ACC112 (cell line): ENCODE measurements at regions not wholly inside any gene's neighbourhood (a gene's known extent, or its start where the extent isn't known, plus 50 kb on each side); places are given as distances from the start of the nearest gene placed in this dataset.

Experiments
- H2AFZ ChIP-seq: fragments of 200-600 bp; sonication (generic); one replicate; pipeline ENCODE4 v1.6.0; 2017; ENCODE audit warnings: antibody characterized with exemption, low read length; ENCODE audit not compliant: unreplicated experiment
- H3K27ac ChIP-seq: fragments of 200-600 bp; sonication (generic); 2 replicates; pipeline ENCODE4 v1.5.1; 2014; ENCODE audit warnings: low read depth, mild to moderate bottlenecking, antibody characterized with exemption, low read length, moderate library complexity
- H3K27me3 ChIP-seq: fragments of 200-600 bp; sonication (generic); 2 replicates; pipeline ENCODE4 v1.6.1; 2014; ENCODE audit warnings: mild to moderate bottlenecking, antibody characterized with exemption, low read length, moderate library complexity, mixed read lengths; ENCODE audit not compliant: insufficient read depth
- H3K36me3 ChIP-seq: fragments of 200-600 bp; sonication (generic); 2 replicates; pipeline ENCODE4 v1.6.1; 2016; ENCODE audit warnings: mild to moderate bottlenecking, antibody characterized with exemption, low read length, moderate library complexity, mixed read lengths; ENCODE audit not compliant: insufficient read depth
- H3K4me1 ChIP-seq: fragments of 200-600 bp; sonication (generic); one replicate; pipeline ENCODE4 v1.6.1; 2016; ENCODE audit warnings: low read length, mixed read lengths; ENCODE audit not compliant: insufficient read depth, unreplicated experiment, control insufficient read depth
- H3K4me3 ChIP-seq: fragments of 200-600 bp; sonication (generic); 2 replicates; pipeline ENCODE4 v1.5.1; 2014; ENCODE audit warnings: mild to moderate bottlenecking, low read depth, low read length
- H3K79me2 ChIP-seq: fragments of 200-600 bp; sonication (generic); one replicate; pipeline ENCODE4 v1.6.0; 2016; ENCODE audit warnings: low read length; ENCODE audit not compliant: control insufficient read depth, unreplicated experiment, insufficient read depth

DNA sequence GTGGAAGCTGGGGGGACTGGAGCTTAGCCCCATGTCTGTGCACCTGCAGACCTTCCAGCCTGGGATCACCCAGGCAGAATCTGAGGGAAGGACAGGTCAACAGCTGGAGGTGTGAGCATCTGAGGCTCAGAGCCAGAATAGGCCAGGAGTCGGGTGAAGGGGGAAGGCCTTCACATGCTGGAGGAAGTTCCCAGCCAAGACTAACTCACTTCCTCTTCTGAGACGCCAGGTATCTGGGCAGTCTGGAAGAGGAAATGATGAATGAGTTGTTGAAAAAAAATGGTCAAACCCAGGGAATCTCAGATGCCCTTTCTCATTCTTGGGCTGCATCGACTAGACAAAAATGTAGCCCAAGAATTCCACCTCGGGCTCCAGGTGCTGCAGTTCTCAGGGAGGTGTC lies 73.6 kb upstream of the TIAM2 start:
- Histone ChIP-seq H3K27me3 (no peaks in the 10 kb centered on the region), H3K79me2 (no peaks in the 10 kb centered on the region), H3K4me1 (peaks cover 2% of the 10 kb centered on the region), H2AFZ (no peak overlapping the region), H3K36me3 (no peaks in the 10 kb centered on the region), H3K4me3 (no peak overlapping the region), H3K27ac (no peak overlapping the region)

DNA sequence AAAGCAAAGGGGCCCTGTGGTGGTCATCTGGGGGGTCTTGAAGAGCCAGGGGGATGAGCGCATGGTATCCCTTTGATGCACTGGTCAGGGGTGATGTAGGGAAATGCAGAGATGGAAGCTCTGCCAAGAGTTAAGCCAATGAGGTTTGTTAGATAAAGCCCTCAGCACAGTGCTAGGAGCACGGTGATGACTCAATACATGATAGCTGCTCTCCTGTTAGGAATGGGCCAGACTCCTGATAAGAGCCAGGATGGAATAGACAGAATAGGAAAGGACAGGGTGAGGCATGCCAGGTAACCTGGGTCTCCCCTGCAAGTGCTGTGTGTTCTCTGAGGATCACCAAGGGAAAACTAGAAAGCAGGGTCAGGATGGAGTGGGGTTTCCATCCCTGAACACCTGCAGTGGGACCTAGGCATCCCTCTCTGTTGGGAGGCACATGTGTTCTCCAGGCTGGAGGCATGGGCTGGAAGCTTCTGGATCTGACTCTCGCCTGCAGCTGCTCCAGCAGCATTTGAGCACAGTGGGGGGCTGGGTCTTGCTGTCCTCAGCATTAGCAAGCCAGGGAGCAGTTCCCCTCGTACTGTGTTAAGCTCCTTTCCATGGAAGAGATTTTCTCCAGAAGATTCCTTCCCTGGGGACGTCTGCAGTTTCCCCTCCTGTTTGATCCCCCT lies 71.8 kb upstream of the TIAM2 start:
- no peaks in the 10 kb centered on the region for H3K27me3 ChIP-seq
- no peak overlapping the region for H3K4me3 ChIP-seq
- H3K36me3 ChIP-seq = no peaks in the 10 kb centered on the region
- H3K4me1 ChIP-seq = peaks cover 2% of the 10 kb centered on the region
- H3K27ac ChIP-seq = no peak overlapping the region
- H3K79me2 ChIP-seq = no peaks in the 10 kb centered on the region
- no peak overlapping the region for H2AFZ ChIP-seq

DNA sequence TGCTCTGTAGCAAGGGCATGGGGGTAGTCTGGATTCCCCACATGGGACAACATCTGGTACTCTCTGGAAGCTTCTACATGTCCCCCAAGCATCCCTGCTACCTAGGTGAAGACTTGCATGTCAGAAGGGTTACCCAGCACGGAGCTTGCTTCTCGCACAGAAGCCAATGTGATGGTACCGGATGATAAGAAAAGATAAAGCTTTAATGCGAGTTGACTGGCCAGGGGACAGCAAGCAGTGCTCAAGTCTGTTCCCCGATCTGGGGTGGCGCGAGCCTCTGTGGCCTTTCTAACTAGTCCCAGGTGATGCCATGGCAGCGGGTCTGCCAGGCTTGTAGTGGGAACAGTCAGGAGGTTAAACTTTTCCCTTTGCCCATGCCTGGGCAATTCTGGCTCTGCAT lies 70.0 kb upstream of the TIAM2 start:
- Histone ChIP-seq H3K27me3 (no peaks in the 10 kb centered on the region), H2AFZ (no peak overlapping the region), H3K27ac (no peak overlapping the region), H3K79me2 (no peaks in the 10 kb centered on the region), H3K4me3 (no peak overlapping the region), H3K4me1 (peaks cover 2% of the 10 kb centered on the region), H3K36me3 (no peaks in the 10 kb centered on the region)

DNA sequence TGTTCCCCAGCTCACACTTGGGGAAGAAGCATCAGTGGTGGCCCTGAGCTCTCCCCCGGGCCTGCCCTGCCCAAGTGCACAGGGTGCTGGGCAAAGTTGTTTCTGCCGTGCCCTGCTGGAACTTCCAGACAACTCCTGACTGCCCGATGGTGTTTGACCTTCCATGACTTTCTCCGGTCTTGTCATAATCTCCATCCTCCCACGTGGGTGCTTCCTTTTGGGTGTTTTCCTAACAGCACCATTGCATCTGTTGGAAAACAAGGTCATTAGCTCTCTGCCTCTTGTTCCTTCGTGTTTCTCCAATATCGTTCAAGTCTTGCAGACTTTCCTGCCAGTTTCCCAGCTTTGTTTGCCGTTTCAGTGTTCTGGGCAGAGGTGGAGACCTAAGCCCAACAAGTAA lies 68.7 kb upstream of the TIAM2 start:
- H2AFZ ChIP-seq = no peak overlapping the region
- H3K36me3 ChIP-seq = no peaks in the 10 kb centered on the region
- no peak overlapping the region for H3K4me3 ChIP-seq

DNA sequence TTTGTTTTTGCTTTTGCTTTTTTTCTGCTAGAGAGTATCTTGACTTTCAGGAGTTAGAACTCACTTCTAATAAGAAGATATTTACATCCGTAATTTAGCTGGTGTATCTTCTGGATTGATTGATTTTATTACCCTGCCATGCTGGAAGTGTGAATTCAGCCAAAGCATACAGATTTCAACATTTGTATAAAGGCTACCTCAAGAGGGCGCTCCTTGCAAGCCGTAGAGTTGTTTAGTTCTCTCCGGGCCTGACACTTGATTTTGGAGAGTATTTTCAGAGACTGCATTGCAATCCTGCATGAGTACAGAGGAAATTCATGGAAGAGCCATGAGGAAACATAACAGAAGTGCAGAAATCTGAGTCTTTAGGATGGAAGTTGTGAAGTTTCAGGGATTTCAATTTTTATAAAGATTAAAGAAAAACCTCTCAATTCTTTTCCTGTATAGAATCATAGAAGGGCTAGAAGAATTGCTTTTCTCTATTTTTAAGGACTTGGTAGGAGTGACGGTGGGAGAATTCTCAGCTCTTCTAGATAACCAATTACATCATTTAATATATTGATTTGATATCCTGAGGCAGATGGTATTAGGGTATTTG lies 66.7 kb upstream of the TIAM2 start:
- Histone ChIP-seq H3K79me2 (no peaks in the 10 kb centered on the region), H3K27ac (no peak overlapping the region), H3K36me3 (no peaks in the 10 kb centered on the region), H3K4me3 (no peak overlapping the region), H3K4me1 (peaks cover 22% of the 10 kb centered on the region), H2AFZ (no peak overlapping the region), H3K27me3 (no peaks in the 10 kb centered on the region)

More for the DNA sequence above, 68.7 kb upstream of the TIAM2 start:
- H3K4me1 ChIP-seq = peaks cover 5% of the 10 kb centered on the region
- H3K27ac ChIP-seq = no peak overlapping the region
- no peaks in the 10 kb centered on the region for H3K79me2 ChIP-seq
- no peaks in the 10 kb centered on the region for H3K27me3 ChIP-seq

DNA sequence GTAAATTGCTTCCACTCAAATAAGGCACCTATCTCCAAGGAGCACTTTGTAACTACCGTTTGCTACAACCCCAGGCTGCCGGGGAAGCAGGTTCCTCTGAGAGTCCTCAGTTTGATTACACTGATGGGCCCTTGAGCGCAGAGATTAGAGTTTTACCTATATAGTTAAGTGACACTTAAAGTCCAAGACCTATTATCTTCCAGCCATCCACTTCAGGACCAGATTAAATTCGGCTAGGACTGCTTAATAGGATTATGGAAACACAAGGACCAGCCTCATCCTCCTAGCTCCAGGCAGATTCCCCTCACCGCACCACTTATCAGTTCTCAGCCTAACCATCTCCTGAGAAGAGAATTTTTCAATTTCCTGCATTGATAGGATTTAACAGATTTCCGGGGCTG lies 64.7 kb upstream of the TIAM2 start:
- Histone ChIP-seq H3K4me1 (peaks cover 22% of the 10 kb centered on the region), H2AFZ (no peak overlapping the region), H3K27ac (no peak overlapping the region), H3K79me2 (no peaks in the 10 kb centered on the region), H3K36me3 (no peaks in the 10 kb centered on the region), H3K27me3 (no peaks in the 10 kb centered on the region), H3K4me3 (no peak overlapping the region)

DNA sequence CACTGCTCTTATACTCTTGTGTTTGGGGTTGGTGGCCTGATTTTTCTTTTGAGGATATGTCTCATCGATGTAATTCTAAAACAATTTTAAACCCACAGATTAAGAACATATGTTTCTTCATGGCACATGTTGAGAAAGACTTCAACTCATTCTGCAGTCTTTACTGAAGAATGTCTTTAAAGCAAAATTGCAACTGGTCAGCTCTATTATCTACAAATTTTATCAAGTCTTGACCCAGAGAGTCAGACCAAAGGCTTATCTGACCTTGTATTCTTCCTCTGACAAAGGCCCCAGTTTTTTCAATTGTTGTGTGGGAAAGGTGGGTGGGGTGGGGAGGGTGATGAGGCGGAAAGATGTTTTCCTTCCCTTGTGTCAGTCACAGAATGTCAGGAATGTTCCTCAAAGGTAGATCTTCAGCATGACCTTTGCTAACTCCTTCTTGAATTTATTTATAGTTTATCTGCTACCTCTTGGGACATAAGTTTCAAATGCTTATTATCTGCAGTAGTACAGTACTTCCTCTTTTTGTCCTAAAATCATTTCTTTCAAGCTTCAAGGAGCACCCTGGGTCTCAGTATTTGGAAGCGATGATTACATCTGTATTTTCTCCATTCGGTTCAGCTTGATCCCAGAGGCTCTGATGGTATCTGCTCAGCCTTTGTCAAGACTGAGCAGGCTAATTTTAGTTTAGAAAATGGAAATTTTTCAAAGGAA lies 63.2 kb upstream of the TIAM2 start:
- Histone ChIP-seq H3K27me3 (no peaks in the 10 kb centered on the region), H2AFZ (no peak overlapping the region), H3K4me3 (no peak overlapping the region), H3K4me1 (peaks cover 22% of the 10 kb centered on the region), H3K36me3 (no peaks in the 10 kb centered on the region), H3K79me2 (no peaks in the 10 kb centered on the region), H3K27ac (no peak overlapping the region)

DNA sequence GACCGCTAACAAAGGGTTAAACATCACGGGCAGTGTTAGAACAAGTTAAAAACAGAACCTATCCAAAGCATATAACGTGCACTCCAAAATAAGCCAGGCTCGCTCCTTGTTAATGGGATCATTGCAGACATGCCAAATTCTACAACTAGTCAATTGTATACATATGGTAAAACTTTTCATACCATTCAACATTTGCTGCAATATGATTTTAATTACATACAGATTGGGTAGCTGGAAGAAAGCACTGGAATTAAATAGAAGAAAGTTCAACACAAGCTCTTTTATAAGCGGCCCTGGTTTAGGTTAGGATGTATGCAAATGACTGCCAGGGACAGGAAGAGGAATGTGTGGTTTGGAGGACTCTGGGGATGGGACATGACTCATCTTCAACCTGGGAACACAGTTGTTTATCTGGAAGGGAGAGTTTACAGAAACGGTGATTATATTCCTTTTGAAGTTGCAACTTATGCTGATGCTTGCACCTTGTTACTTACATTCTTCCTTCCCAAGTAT lies 62.5 kb upstream of the TIAM2 start:
- H3K27ac ChIP-seq = no peak overlapping the region
- no peak overlapping the region for H2AFZ ChIP-seq
- H3K4me3 ChIP-seq = peak overlapping the region; percentile 15; the same call in 1 of the 2 replicates

DNA sequence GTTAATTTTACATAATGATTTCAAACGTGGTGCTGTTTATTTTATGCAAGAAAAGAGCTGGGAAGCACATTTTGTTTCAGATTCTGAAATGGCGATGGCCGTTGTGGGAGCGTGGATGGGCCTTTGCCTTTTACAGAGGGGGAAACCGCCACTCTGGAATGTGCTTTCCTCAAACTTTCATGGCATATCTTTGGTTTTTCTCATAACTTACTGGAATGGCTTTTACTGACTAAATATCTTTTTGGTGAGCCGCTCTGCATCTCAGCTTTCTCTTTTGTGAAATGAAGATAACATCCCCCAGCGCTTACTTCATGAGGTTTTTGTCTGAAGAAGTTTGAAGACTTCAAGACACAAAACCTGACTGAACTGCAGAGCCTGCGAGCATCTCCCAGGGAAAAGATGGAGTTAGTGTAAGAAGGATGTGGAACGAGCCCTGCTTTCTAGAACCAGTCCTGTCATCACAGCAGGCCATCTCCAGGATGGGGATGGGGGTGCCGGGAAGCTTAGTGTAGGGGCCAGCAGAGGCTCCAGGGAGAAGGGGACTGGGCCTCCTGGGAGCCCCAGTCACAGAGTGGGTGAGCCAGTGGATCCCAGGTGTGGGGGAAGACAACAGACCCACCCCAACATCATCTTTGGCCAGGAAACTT lies 61.8 kb upstream of the TIAM2 start:
- Histone ChIP-seq H2AFZ (no peak overlapping the region), H3K79me2 (no peaks in the 10 kb centered on the region), H3K4me3 (no peak overlapping the region), H3K27me3 (no peaks in the 10 kb centered on the region), H3K4me1 (peaks cover 22% of the 10 kb centered on the region), H3K36me3 (no peaks in the 10 kb centered on the region), H3K27ac (no peak overlapping the region)

More for the DNA sequence above, 62.5 kb upstream of the TIAM2 start:
- H3K36me3 ChIP-seq = no peaks in the 10 kb centered on the region
- H3K79me2 ChIP-seq = no peaks in the 10 kb centered on the region
- peaks cover 22% of the 10 kb centered on the region for H3K4me1 ChIP-seq
- no peaks in the 10 kb centered on the region for H3K27me3 ChIP-seq

DNA sequence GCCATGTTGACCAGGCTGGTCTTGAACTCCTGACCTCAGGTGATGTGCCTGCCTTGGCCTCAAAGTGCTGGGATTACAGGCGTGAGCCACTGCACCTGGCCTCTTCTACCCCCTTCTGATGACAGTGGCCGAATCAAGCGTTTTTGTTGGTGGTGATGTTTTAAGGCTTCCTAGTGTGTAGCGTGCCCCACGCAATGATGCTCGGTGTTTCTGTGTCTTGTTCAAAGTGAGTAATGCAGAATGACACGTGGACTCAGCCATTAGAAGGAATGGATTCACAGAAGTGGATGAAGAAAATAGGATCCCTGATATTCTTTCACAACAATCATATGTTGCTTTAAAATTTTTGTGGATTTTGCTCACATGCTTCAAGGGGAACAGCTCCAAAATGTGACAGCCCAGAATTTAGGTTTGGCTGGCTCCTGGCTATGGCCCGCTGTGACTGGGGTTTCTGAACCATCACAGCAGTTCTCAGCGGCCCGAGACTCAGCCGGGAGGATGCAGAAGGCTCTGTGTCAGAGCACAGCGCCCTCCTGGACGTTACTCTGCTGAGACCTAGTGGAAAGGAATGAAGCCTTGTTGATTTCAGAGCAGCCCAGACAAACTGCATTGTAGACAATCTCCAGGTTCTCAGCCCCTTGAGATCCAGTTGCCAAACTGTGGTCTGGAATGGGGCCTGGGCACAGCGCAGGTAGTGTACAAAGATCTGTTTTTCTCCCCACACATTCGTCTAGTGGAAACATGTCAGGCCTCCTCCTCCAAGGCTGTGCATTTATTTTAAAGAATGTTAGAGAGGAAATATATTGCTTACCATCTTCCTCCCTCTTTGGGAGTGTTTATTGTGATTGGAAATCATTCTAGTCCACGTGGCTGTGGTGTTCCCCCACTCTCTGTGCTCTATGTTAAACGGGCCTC lies 57.6 kb upstream of the TIAM2 start:
- H3K79me2 ChIP-seq = no peaks in the 10 kb centered on the region
- no peaks in the 10 kb centered on the region for H3K27me3 ChIP-seq
- no peaks in the 10 kb centered on the region for H3K36me3 ChIP-seq
- H3K4me3 ChIP-seq = no peak overlapping the region
- H3K27ac ChIP-seq = no peak overlapping the region
- H2AFZ ChIP-seq = no peak overlapping the region
- H3K4me1 ChIP-seq = peaks cover 7% of the 10 kb centered on the region
